ENCODE measurements at regions not wholly inside any gene's neighbourhood (a gene's known extent, or its start where the extent isn't known, plus 50 kb on each side); places are given as distances from the start of the nearest gene placed in this dataset.
"Not testable (repeated sequence)": the region's sequence is repeated elsewhere in the genome, so short reads cannot be mapped to it uniquely, and the experiment has no call there.

DNA sequence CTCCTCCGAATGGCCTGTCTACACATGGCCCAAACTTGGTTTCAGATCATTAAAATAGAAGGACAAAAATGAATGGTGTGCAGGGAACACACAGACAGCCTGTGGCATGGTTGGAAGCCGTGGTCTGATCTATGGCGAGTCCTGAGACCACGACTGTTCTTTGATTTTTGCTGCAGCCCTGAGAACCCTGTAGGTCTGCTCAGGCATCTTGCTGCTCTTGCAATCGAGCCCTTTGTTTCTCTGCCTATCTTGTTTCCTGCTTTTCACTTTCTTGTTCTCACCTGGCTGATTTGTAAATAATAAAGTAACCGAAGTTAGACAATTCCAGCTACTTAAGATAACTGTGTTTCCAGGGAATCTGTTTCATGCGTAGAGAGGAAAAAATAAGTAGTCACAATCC is 54.1 kb upstream of the NBPF9 start:
- H3K9ac ChIP-seq (ENCODE audit: low read depth, low read length); H3K9me3 ChIP-seq (ENCODE audit: control insufficient read depth, insufficient read depth, low read length); H3K27me3 ChIP-seq (ENCODE audit: control insufficient read depth, insufficient read depth, low read length); H3K4me1 ChIP-seq (ENCODE audit: control insufficient read depth, insufficient read depth, low read length); H3K4me3 ChIP-seq (ENCODE audit: low read depth, low read length); H3K36me3 ChIP-seq (ENCODE audit: control insufficient read depth, insufficient read depth, low read length): not testable (repeated sequence)

DNA sequence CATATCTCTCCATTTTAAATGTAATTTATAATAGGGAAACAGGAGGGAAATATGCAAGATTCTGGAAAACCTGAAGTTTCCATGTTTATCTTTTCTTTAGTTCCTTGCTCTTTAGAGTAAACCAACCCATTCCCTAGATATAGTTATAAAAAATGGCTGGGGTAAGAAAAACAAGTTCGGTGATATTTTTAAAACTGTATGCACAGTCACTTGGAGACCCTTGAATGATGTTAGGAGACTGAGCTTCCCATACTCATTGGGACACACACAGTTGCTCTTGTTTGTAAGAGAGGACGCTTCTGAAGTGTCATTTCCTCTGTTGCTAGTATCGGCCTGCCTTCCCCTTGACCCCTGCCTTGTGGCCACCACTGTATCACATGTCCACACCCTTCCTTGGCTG is 55.0 kb upstream of the NBPF9 start:
- H3K4me3 ChIP-seq (ENCODE audit: low read depth, low read length); H3K4me1 ChIP-seq (ENCODE audit: control insufficient read depth, insufficient read depth, low read length); H3K9me3 ChIP-seq (ENCODE audit: control insufficient read depth, insufficient read depth, low read length); H3K27me3 ChIP-seq (ENCODE audit: control insufficient read depth, insufficient read depth, low read length); H3K9ac ChIP-seq (ENCODE audit: low read depth, low read length); H3K36me3 ChIP-seq (ENCODE audit: control insufficient read depth, insufficient read depth, low read length): not testable (repeated sequence)

DNA sequence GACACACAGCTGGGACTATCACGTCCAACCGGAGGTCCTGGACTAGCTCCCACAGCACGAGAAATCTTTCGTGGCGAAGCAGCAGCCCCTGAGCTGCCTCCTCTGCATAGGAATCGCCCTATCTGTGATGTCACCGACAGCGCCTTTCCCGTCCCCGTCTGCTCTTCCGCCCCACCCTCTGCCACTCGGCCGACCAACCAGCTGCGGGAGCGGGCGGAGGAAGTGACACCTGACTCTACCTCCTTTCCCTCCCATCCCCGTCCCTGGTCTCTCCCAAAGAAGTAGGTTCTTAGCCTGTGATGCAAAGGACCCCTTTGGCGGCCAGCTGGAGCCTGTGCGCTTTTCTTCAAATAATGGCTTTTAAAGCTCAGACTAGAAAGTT is 59.7 kb upstream of the NBPF9 start:
- not testable (repeated sequence) for H3K27me3 ChIP-seq (ENCODE audit: control insufficient read depth, insufficient read depth, low read length); H3K9ac ChIP-seq (ENCODE audit: low read depth, low read length); H3K4me3 ChIP-seq (ENCODE audit: low read depth, low read length); H3K4me1 ChIP-seq (ENCODE audit: control insufficient read depth, insufficient read depth, low read length); H3K36me3 ChIP-seq (ENCODE audit: control insufficient read depth, insufficient read depth, low read length); H3K9me3 ChIP-seq (ENCODE audit: control insufficient read depth, insufficient read depth, low read length)

DNA sequence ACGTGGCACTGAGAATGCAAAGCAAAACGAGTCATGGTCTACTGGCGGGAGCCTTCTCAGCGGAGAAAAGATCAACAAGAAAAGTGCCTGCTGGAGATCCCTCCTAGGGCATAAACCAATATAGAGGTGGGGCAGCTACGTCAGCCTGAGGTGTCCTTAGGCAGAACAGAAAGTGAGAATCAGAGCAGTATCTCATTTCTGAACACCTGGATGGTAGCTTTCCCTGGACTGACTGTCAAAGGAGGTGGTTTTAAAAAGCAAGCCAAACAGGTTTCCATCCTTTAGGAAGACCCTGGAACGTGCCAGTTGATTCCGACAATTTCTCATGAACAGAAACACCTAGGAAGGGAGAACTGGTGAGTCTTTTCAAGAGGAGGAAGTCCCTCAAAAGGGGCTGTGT is 71.4 kb upstream of the NBPF9 start:
- not testable (repeated sequence) for H3K36me3 ChIP-seq (ENCODE audit: control insufficient read depth, insufficient read depth, low read length); H3K4me1 ChIP-seq (ENCODE audit: control insufficient read depth, insufficient read depth, low read length); H3K9ac ChIP-seq (ENCODE audit: low read depth, low read length); H3K27me3 ChIP-seq (ENCODE audit: control insufficient read depth, insufficient read depth, low read length); H3K9me3 ChIP-seq (ENCODE audit: control insufficient read depth, insufficient read depth, low read length)
- H3K4me3 ChIP-seq (ENCODE audit: low read depth, low read length): peak overlapping the region; percentile 30

DNA sequence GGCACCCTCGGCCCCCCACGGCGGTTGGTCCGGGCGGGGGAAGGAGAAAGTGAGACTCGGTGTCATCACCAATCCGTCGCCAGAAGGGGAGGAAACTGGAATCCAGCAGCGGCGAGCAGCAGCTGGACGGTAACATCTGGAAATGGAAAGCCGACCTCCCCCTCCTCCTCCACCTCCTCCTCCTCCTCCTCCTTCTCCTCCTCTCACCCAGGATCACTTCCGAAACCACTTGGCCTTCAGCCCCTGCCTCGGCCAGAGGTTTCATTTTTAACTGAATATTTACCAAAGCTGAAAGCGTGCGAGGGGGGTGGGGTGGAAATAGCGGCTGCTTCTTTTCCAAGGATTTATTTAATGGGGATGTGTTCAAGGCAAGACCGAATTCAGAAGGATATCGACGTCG is 72.5 kb upstream of the NBPF9 start:
- H3K9me3 ChIP-seq (ENCODE audit: control insufficient read depth, insufficient read depth, low read length); H3K36me3 ChIP-seq (ENCODE audit: control insufficient read depth, insufficient read depth, low read length); H3K9ac ChIP-seq (ENCODE audit: low read depth, low read length); H3K27me3 ChIP-seq (ENCODE audit: control insufficient read depth, insufficient read depth, low read length); H3K4me3 ChIP-seq (ENCODE audit: low read depth, low read length); H3K4me1 ChIP-seq (ENCODE audit: control insufficient read depth, insufficient read depth, low read length): not testable (repeated sequence)

DNA sequence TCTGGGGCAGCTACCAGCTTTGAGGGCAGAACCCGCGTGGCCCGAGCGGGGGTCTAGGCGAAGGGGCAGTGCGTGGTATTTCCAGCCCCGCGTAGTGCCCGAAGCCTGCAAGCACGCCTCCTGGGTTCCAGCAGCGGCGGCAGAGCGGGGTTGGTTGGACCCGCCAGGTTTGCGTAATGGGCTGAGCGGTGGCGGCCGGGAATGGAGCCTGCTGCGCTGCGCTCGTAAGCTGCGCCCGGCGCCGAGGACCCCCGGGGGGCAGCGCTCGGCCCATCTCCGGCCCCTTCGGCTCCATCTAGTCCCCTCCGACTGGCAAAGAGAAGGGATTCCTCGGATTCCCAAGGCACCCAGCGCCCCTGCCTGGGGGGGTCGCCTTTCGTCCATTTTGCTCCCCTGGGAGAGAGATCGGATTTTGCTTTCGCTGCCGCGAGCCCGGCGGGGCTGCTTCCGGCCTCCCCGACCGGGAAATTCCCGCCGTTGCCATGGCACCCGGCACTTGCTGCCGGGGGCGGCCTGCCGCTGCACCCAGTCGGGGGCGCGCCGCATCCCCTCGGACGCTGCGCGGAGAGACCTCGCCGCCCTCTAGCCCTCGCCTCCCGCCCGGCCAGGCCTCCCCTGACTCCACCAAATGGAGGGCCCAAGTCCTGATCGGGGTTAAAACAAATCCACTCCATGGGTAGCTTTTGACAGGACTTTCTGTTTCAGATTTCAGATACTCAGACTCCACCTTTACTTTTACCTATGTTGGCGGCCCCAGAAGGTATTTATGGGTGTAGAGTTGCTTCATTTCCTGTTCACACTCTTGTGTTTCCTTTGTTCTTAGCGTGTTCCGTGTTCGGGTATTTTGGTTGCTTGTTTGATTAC is 73.3 kb upstream of the NBPF9 start:
- H3K36me3 ChIP-seq (ENCODE audit: control insufficient read depth, insufficient read depth, low read length); H3K9me3 ChIP-seq (ENCODE audit: control insufficient read depth, insufficient read depth, low read length); H3K4me1 ChIP-seq (ENCODE audit: control insufficient read depth, insufficient read depth, low read length); H3K27me3 ChIP-seq (ENCODE audit: control insufficient read depth, insufficient read depth, low read length); H3K9ac ChIP-seq (ENCODE audit: low read depth, low read length): not testable (repeated sequence)
- peak overlapping the region; percentile 35 for H3K4me3 ChIP-seq (ENCODE audit: low read depth, low read length)

DNA sequence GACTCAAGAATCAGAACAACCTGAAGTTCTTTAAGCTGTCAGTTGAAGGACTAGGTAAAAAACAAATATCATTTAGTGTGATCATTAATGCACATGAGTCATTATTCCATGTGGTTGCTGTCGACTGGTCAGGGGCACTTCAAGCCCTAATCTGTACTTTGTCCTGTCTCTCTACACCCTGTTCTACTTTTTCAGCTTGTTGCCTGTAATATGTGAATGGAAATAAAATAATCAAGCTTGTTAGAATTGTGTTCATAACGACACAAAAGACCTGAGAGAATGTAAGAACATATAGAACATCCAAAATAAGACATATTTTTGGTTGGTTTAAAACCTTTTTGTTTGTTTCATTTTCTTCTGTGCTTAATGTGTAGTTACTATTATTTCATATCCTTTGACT is 87.4 kb upstream of the NBPF9 start:
- H3K9me3 ChIP-seq (ENCODE audit: control insufficient read depth, insufficient read depth, low read length); H3K36me3 ChIP-seq (ENCODE audit: control insufficient read depth, insufficient read depth, low read length); H3K27me3 ChIP-seq (ENCODE audit: control insufficient read depth, insufficient read depth, low read length); H3K4me1 ChIP-seq (ENCODE audit: control insufficient read depth, insufficient read depth, low read length); H3K4me3 ChIP-seq (ENCODE audit: low read depth, low read length); H3K9ac ChIP-seq (ENCODE audit: low read depth, low read length): not testable (repeated sequence)

DNA sequence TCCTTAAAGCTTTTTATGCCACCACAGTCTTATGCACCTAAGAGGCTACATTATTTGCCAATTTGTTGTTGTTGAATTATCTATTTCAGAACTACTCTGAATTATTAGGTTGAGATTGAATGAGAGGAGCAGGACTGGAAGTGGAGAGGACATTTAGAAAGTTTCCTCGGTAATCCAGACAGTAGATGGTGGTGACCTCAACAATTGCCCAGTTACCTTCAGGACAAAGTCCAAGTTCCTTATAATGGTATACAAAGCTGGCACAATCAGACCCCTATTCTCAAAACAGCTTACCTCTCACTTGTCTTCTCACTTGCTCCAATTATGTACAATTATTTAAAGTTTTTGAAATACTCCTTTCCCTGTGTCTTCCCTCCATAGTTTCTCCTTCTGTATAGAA is 93.3 kb upstream of the NBPF9 start:
- not testable (repeated sequence) for H3K36me3 ChIP-seq (ENCODE audit: control insufficient read depth, insufficient read depth, low read length); H3K9me3 ChIP-seq (ENCODE audit: control insufficient read depth, insufficient read depth, low read length); H3K9ac ChIP-seq (ENCODE audit: low read depth, low read length); H3K27me3 ChIP-seq (ENCODE audit: control insufficient read depth, insufficient read depth, low read length); H3K4me3 ChIP-seq (ENCODE audit: low read depth, low read length); H3K4me1 ChIP-seq (ENCODE audit: control insufficient read depth, insufficient read depth, low read length)

DNA sequence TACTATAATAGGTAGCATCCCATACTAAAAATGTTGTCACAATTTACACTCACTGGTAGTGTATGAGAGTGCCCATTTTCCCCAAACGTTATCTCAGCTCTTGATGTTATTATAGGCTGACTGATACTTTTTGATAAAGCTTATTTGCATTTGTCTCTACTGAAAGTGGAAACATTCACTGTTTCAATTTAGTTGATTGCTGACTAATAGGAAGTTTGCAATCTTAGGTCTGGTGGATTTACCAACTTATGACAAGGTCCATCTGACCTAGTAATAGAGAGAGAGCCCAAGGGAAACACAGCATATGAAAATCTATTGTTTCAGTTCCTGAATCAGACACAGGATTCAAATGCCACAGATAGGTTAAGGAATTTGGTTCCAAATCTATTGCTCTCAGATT is 97.2 kb upstream of the NBPF9 start:
- not testable (repeated sequence) for H3K36me3 ChIP-seq (ENCODE audit: control insufficient read depth, insufficient read depth, low read length); H3K4me1 ChIP-seq (ENCODE audit: control insufficient read depth, insufficient read depth, low read length); H3K9ac ChIP-seq (ENCODE audit: low read depth, low read length); H3K27me3 ChIP-seq (ENCODE audit: control insufficient read depth, insufficient read depth, low read length); H3K9me3 ChIP-seq (ENCODE audit: control insufficient read depth, insufficient read depth, low read length); H3K4me3 ChIP-seq (ENCODE audit: low read depth, low read length)

DNA sequence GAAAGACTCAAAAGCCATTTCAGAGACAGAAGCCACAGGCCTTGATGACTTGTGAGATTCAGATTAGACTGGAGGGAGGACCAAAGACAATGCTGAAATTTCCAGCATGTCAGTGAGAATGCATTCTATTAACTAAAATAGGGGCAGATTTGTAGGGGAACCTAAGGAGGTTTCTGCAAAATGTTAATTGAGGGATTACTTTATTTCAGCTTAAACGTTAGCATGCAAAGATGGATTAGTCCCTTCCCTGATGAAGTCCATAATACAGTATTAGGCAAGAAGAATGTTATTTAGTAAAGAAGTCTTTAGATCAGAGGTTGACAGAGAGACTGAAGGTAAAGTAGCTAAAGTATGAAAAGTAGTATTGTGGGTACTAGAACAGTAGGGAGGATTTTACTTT is 98.9 kb upstream of the NBPF9 start:
- H3K9me3 ChIP-seq (ENCODE audit: control insufficient read depth, insufficient read depth, low read length); H3K4me1 ChIP-seq (ENCODE audit: control insufficient read depth, insufficient read depth, low read length); H3K4me3 ChIP-seq (ENCODE audit: low read depth, low read length); H3K27me3 ChIP-seq (ENCODE audit: control insufficient read depth, insufficient read depth, low read length); H3K9ac ChIP-seq (ENCODE audit: low read depth, low read length); H3K36me3 ChIP-seq (ENCODE audit: control insufficient read depth, insufficient read depth, low read length): not testable (repeated sequence)

DNA sequence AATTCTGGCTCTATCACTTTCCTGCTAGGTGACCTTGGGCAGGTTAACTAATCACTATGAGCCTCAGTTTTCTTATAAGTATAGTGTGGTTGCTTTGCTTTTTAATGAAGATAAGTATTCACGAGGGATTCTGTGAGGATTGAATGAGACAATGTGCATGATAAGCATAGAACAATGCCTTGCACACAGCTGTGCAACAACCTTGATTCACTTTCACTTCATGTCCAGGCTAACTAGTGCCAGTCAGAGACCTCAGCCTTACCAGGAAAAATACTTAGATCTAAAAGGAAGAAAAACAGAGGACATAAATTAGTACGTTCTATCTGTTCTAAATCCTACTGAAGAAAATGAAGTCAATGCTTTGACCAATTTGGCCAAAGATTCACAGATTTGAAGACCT is 101.0 kb upstream of the NBPF9 start:
- H3K9ac ChIP-seq (ENCODE audit: low read depth, low read length); H3K36me3 ChIP-seq (ENCODE audit: control insufficient read depth, insufficient read depth, low read length); H3K27me3 ChIP-seq (ENCODE audit: control insufficient read depth, insufficient read depth, low read length); H3K4me1 ChIP-seq (ENCODE audit: control insufficient read depth, insufficient read depth, low read length); H3K4me3 ChIP-seq (ENCODE audit: low read depth, low read length); H3K9me3 ChIP-seq (ENCODE audit: control insufficient read depth, insufficient read depth, low read length): not testable (repeated sequence)

DNA sequence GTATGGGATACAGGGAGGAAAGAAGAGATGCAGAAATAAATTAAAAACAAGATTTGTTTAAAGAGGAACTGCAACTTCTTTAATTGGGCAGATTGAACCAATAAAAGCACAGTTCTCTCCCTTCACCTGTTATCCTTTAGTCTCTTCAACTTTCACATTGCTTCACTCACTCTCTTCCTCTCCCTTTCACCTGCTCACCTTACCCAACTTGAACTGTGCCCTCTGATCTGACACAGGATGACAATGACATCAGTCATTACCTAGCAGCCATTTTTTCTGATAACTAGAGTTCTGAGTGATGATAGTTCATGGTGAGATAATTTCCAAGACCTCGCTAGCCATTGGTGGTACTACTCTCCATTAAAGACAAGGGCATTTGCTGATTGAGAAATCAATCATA is 105.5 kb upstream of the NBPF9 start:
- H3K9ac ChIP-seq (ENCODE audit: low read depth, low read length); H3K36me3 ChIP-seq (ENCODE audit: control insufficient read depth, insufficient read depth, low read length); H3K27me3 ChIP-seq (ENCODE audit: control insufficient read depth, insufficient read depth, low read length); H3K9me3 ChIP-seq (ENCODE audit: control insufficient read depth, insufficient read depth, low read length); H3K4me1 ChIP-seq (ENCODE audit: control insufficient read depth, insufficient read depth, low read length); H3K4me3 ChIP-seq (ENCODE audit: low read depth, low read length): not testable (repeated sequence)
